ENCODE measurements at regions not wholly inside any gene's neighbourhood (a gene's known extent, or its start where the extent isn't known, plus 50 kb on each side); places are given as distances from the start of the nearest gene placed in this dataset.

- no peak for DNase-seq (ENCODE audit: low read depth)
- TF ChIP-seq, protein P1, sequence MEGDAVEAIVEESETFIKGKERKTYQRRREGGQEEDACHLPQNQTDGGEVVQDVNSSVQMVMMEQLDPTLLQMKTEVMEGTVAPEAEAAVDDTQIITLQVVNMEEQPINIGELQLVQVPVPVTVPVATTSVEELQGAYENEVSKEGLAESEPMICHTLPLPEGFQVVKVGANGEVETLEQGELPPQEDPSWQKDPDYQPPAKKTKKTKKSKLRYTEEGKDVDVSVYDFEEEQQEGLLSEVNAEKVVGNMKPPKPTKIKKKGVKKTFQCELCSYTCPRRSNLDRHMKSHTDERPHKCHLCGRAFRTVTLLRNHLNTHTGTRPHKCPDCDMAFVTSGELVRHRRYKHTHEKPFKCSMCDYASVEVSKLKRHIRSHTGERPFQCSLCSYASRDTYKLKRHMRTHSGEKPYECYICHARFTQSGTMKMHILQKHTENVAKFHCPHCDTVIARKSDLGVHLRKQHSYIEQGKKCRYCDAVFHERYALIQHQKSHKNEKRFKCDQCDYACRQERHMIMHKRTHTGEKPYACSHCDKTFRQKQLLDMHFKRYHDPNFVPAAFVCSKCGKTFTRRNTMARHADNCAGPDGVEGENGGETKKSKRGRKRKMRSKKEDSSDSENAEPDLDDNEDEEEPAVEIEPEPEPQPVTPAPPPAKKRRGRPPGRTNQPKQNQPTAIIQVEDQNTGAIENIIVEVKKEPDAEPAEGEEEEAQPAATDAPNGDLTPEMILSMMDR (conservative IDR thresholded peaks at IDR 0.05; ENCODE audit: low read length): no peak
- no peak overlapping the region for H3K4me3 ChIP-seq (ENCODE audit: low read length)
Observed at GRCh38 chr12:88381466-88381865, 198.8 kb downstream of the KITLG start.

- no peak overlapping the region for H3K4me3 ChIP-seq (ENCODE audit: low read length)
- no peak for DNase-seq (ENCODE audit: low read depth)
- TF ChIP-seq, protein P1 (conservative IDR thresholded peaks at IDR 0.05; ENCODE audit: low read length): no peak
Observed at GRCh38 chr12:88383405-88383804, 196.9 kb downstream of the KITLG start.

- no peak overlapping the region for H3K4me3 ChIP-seq (ENCODE audit: low read length)
- DNase-seq (ENCODE audit: low read depth): peak; percentile 49
- TF ChIP-seq, protein P1 (conservative IDR thresholded peaks at IDR 0.05; ENCODE audit: low read length): no peak
Observed at GRCh38 chr12:88388566-88389540, 191.4 kb downstream of the KITLG start.

DNA sequence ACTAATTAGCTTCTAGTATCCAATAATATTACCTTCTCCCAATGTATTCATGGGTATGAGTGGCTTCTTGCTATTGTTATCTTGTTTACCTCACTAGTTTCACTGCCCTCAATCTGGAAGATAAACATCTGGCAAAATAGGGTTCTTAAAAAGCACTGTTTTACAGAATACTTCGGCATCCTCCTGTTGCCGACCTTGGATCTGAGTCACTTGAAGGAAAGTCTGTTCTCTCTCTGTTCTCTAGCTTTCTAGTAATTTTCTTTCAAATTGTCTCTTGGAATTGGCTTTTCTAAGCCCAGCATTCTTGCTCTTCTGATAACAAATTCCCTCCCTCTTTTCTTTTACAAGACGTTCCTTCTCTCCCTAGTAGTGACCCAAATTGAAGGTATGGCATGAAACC, 189.5 kb downstream of the KITLG start:
- TF ChIP-seq, protein P1 (conservative IDR thresholded peaks at IDR 0.05; ENCODE audit: low read length): no peak
- no peak for DNase-seq (ENCODE audit: low read depth)

DNA sequence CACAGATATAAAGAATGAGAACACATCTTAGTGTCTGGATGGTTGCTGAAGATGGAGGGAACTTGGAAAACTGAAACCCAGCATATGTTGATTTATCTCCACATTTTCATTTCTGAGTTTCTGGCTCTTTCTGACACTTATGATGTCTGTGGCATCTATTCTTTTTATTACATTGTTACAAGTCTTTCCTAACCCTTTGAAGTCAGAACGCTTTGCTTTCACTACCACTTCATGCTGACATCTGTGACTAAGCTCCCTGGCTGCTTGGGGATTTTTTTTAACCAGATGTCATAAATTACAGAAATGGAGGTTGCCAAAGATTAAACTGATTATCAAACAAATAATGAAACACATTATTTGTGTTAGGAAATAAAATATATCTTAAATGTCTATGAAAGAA, 188.7 kb downstream of the KITLG start:
- DNase-seq (ENCODE audit: low read depth): peak; percentile 91
- TF ChIP-seq, protein P1 (conservative IDR thresholded peaks at IDR 0.05; ENCODE audit: low read length): no peak
- no peak overlapping the region for H3K4me3 ChIP-seq (ENCODE audit: low read length)

More for the DNA sequence above, 189.5 kb downstream of the KITLG start:
- H3K4me3 ChIP-seq (ENCODE audit: low read length): no peak overlapping the region

GRCh38 chr12:88393017-88393767, 187.1 kb downstream of the KITLG start:
- DNase-seq (ENCODE audit: low read depth): no peak
- H3K4me3 ChIP-seq (ENCODE audit: low read length): no peak overlapping the region
- TF ChIP-seq, protein P1 (conservative IDR thresholded peaks at IDR 0.05; ENCODE audit: low read length): peak; percentile 31
